HepG2 (cell line): ENCODE measurements at regions not wholly inside any gene's neighbourhood (a gene's known extent, or its start where the extent isn't known, plus 50 kb on each side); places are given as distances from the start of the nearest gene placed in this dataset.

Experiments used
- ATAC-seq: fragments of 200-7000 bp; cut with Tn5 transposase; 3 replicates; pipeline ENCODE4 v1.9.1; 2020; ENCODE audit warnings: mild to moderate bottlenecking, moderate library complexity
- BruUV-seq: library from RNA; stranded (reverse); fragments of 400-500 nt; replicated peaks from 2 replicates; lab custom pipeline; 2021; lab: Mats Ljungman, UMichigan
- CTCF ChIA-PET: fragments of 300-600 bp; formaldehyde crosslinking; extraction: SDS; loops from one replicate; lab custom pipeline; 2021; ENCODE audit warnings: low total read pairs, inconsistent platforms, low intra/inter-chr PET ratio; lab: Yijun Ruan, JAX
- POLR2A ChIA-PET: fragments of 350-600 bp; sonication (Branson Sonifier 250); formaldehyde crosslinking; loops from one replicate; lab custom pipeline; 2020; ENCODE audit warnings: antibody characterized with exemption, inconsistent platforms; lab: Yijun Ruan, JAX
- DNase-seq: peaks from one replicate; pipeline ENCODE4 v3.0.0-alpha.2; 2015; ENCODE audit warnings: low spot score
- FAIRE-seq: peaks from 3 replicates; lab custom pipeline; 2011; peaks lifted over from hg19 to GRCh38; lab: Jason Lieb, UNC
- H2AFZ ChIP-seq: one replicate; pipeline ENCODE4 v1.6.1; 2011; ENCODE audit warnings: low read length, inconsistent platforms
- H3K27ac ChIP-seq: fragments of 300-600 bp; 3 replicates; pipeline ENCODE4 v1.8.0; 2011; ENCODE audit warnings: mixed run types, mild to moderate bottlenecking, mixed read lengths, low read length, inconsistent platforms; ENCODE audit not compliant: insufficient read depth; ENCODE audit errors: extremely low read length
- H3K27me3 ChIP-seq, 2 experiments: fragments of 200-600 bp in 1 of 2; 2 replicates in 1 of 2; 3 replicates in 1 of 2; pipeline versions ENCODE4 v1.6.0 to v1.8.0; 2011; ENCODE audit warnings: low read length in 2 of 2, mild to moderate bottlenecking in 2 of 2, moderate library complexity in 2 of 2, inconsistent platforms in 1 of 2; ENCODE audit not compliant: insufficient read depth in 2 of 2, control insufficient read depth in 1 of 2
- H3K36me3 ChIP-seq, 2 experiments: fragments of 200-600 bp in 1 of 2; replicated peaks in 1 of 2; 2 replicates in 1 of 2; 3 replicates in 1 of 2; pipeline versions ENCODE4 v1.5.1 to v1.8.0; 2011; ENCODE audit warnings: low read length in 2 of 2, inconsistent platforms in 1 of 2; ENCODE audit not compliant: insufficient read depth in 2 of 2, control insufficient read depth in 1 of 2
- H3K4me1 ChIP-seq: 2 replicates; pipeline ENCODE4 v1.5.1; 2012; ENCODE audit warnings: low read length, inconsistent platforms; ENCODE audit not compliant: insufficient read depth
- H3K4me2 ChIP-seq: 2 replicates; pipeline ENCODE4 v1.6.0; 2011; ENCODE audit warnings: low read depth, low read length, inconsistent platforms
- H3K4me3 ChIP-seq, 3 experiments: fragments of 200-600 bp in 1 of 3; sonication (generic), shearing (Covaris generic) in 1 of 3; replicated peaks in 1 of 3; 2 replicates each; pipeline ENCODE4 v1.5.1; 2011 to 2016; ENCODE audit warnings: low read length in 3 of 3, inconsistent platforms in 2 of 3, low read depth in 2 of 3, mild to moderate bottlenecking in 2 of 3, control low read depth in 1 of 3, mixed read lengths in 1 of 3; ENCODE audit not compliant: insufficient read depth in 1 of 3
- H3K79me2 ChIP-seq: one replicate; pipeline ENCODE4 v1.6.1; 2011; ENCODE audit warnings: low read length, inconsistent platforms; ENCODE audit not compliant: insufficient read depth
- H3K9ac ChIP-seq: 2 replicates; pipeline ENCODE4 v1.6.0; 2011; ENCODE audit warnings: mild to moderate bottlenecking, low read depth, low read length, inconsistent platforms; ENCODE audit not compliant: insufficient read depth
- H3K9me3 ChIP-seq: 2 replicates; pipeline ENCODE4 v1.5.1; 2012; ENCODE audit warnings: mild to moderate bottlenecking, low read length
- H4K20me1 ChIP-seq: 2 replicates; pipeline ENCODE4 v1.6.0; 2011; ENCODE audit warnings: inconsistent platforms, mild to moderate bottlenecking, low read length, moderate library complexity; ENCODE audit not compliant: insufficient read depth
- GFI1 ChIP-seq: sonication (generic); formaldehyde crosslinking; IDR thresholded peaks from 2 replicates; pipeline ENCODE4 v1.5.0; 2020; ENCODE audit warnings: missing genetic modification reagents, mild to moderate bottlenecking, borderline replicate concordance
- MZF1 ChIP-seq: sonication (generic); formaldehyde crosslinking; IDR thresholded peaks from 2 replicates; pipeline ENCODE4 v1.8.1; 2023; ENCODE audit warnings: mild to moderate bottlenecking, missing genetic modification reagents, borderline replicate concordance
- NCOA2 ChIP-seq: sonication (generic); formaldehyde crosslinking; IDR thresholded peaks from 2 replicates; pipeline ENCODE4 v1.8.0; 2022; ENCODE audit warnings: inconsistent platforms
- PBX3 ChIP-seq: sonication (generic); formaldehyde crosslinking; IDR thresholded peaks from 2 replicates; pipeline ENCODE4 v1.8.1; 2023; ENCODE audit warnings: missing genetic modification reagents, inconsistent platforms, borderline replicate concordance
- RFXAP ChIP-seq: sonication (generic); formaldehyde crosslinking; IDR thresholded peaks from 2 replicates; pipeline ENCODE4 v1.4.0; 2020; ENCODE audit warnings: missing genetic modification reagents, borderline replicate concordance
- TRAFD1 ChIP-seq: sonication (generic); formaldehyde crosslinking; IDR thresholded peaks from 2 replicates; pipeline ENCODE4 v1.5.1; 2020; ENCODE audit warnings: missing genetic modification reagents, mild to moderate bottlenecking, borderline replicate concordance
- ZBTB10 ChIP-seq: sonication (generic); formaldehyde crosslinking; IDR thresholded peaks from 2 replicates; pipeline ENCODE4 v1.4.0; 2020; ENCODE audit warnings: missing genetic modification reagents, borderline replicate concordance
- ZFP90 ChIP-seq: sonication (generic); formaldehyde crosslinking; IDR thresholded peaks from 2 replicates; pipeline ENCODE4 v1.8.0; 2022; ENCODE audit warnings: missing genetic modification reagents, mild to moderate bottlenecking, inconsistent platforms, borderline replicate concordance
- ZNF709 ChIP-seq: sonication (generic); formaldehyde crosslinking; IDR thresholded peaks from 2 replicates; pipeline ENCODE4 v1.5.0; 2020; ENCODE audit warnings: mild to moderate bottlenecking, missing genetic modification reagents
- WGBS: methylation state at CpG from one replicate; pipeline ENCODE4 v1.1.6; 2017; ENCODE audit warnings: low lambda C conversion rate; 5-methylcytosine and 5-hydroxymethylcytosine counted together
- in situ Hi-C: cut with HindIII; loops from 2 replicates; pipeline ENCODE4 v1.10.0; 2017; ENCODE audit warnings: low pct_unique_long_range_greater_than_20kb; ENCODE audit not compliant: extremely low pct_ligation_motif_present
- intact Hi-C: fragments of 100-400 bp; cut with micrococcal nuclease; formaldehyde crosslinking; loops from one replicate; pipeline ENCODE4 v1.10.0; 2022; ENCODE audit not compliant: unreplicated experiment
- TF ChIP-seq, protein P1 (sequence below): sonication (generic); formaldehyde crosslinking; IDR thresholded peaks from 2 replicates; pipeline ENCODE4 v1.9.0; 2022; ENCODE audit warnings: missing genetic modification reagents, mild to moderate bottlenecking, borderline replicate concordance

GRCh38 chr4:135605076-135605475 lies 1403.5 kb upstream of the PABPC4L start:
- no peak overlapping the region for H3K4me3 ChIP-seq
- 0% methylated on average over 1 of the region's 1 CpG for WGBS
- BruUV-seq, result no TSS peak
- H3K36me3 ChIP-seq, result no peaks in the 10 kb centered on the region
- H3K27ac ChIP-seq, result no peak overlapping the region
- no peak for TF ChIP-seq TRAFD1 (CRISPR knock-in tag)
- TF ChIP-seq NCOA2 (CRISPR knock-in tag), result no peak
- TF ChIP-seq ZBTB10 (CRISPR knock-in tag), result no peak
- TF ChIP-seq, protein P1, sequence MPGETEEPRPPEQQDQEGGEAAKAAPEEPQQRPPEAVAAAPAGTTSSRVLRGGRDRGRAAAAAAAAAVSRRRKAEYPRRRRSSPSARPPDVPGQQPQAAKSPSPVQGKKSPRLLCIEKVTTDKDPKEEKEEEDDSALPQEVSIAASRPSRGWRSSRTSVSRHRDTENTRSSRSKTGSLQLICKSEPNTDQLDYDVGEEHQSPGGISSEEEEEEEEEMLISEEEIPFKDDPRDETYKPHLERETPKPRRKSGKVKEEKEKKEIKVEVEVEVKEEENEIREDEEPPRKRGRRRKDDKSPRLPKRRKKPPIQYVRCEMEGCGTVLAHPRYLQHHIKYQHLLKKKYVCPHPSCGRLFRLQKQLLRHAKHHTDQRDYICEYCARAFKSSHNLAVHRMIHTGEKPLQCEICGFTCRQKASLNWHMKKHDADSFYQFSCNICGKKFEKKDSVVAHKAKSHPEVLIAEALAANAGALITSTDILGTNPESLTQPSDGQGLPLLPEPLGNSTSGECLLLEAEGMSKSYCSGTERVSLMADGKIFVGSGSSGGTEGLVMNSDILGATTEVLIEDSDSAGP (CRISPR knock-in tag), result no peak
- no peak for TF ChIP-seq ZNF709 (CRISPR knock-in tag)
- TF ChIP-seq RFXAP, result no peak
- TF ChIP-seq MZF1 (CRISPR knock-in tag), result no peak
- TF ChIP-seq PBX3 (CRISPR knock-in tag), result no peak
- no peak for TF ChIP-seq GFI1 (CRISPR knock-in tag)
- TF ChIP-seq ZFP90 (CRISPR knock-in tag), result no peak
- no peaks in the 10 kb centered on the region for H4K20me1 ChIP-seq
- H3K27me3 ChIP-seq, result no peaks in the 10 kb centered on the region
- no peaks in the 10 kb centered on the region for H3K4me1 ChIP-seq
- no peaks in the 10 kb centered on the region for H3K79me2 ChIP-seq
- FAIRE-seq (no peak), DNase-seq (no peak), ATAC-seq (no peak)
- in situ Hi-C loops, result no loop called here
- ChIA-PET CTCF (no interaction called here), POLR2A (no interaction called here)
- H3K9me3 ChIP-seq, result no peaks in the 10 kb centered on the region
- H3K4me2 ChIP-seq, result no peak overlapping the region
- intact Hi-C loops, result no loop called here
- no peak overlapping the region for H2AFZ ChIP-seq
- no peak overlapping the region for H3K9ac ChIP-seq
